Vagina (tissue), 2 donors: ENCODE measurements at regions not wholly inside any gene's neighbourhood (a gene's known extent, or its start where the extent isn't known, plus 50 kb on each side); places are given as distances from the start of the nearest gene placed in this dataset.
"Not testable (repeated sequence)": the region's sequence is repeated elsewhere in the genome, so short reads cannot be mapped to it uniquely, and the experiment has no call there.

ENCODE experiments used
- DNase-seq, 2 donors: peaks; one replicate each; pipeline ENCODE4 v3.0.0-alpha.2; 2017; ENCODE audit errors: extremely low spot score in 2 of 2
- H3K27ac ChIP-seq: fragments of 200-600 bp; sonication (generic); one replicate; pipeline ENCODE4 v1.5.1; 2019
- H3K27me3 ChIP-seq: fragments of 200-600 bp; sonication (generic); one replicate; pipeline ENCODE4 v1.5.1; 2019
- H3K36me3 ChIP-seq, 2 donors: fragments of 200-600 bp; sonication (generic); one replicate each; pipeline ENCODE4 v1.5.1; 2017 to 2019
- H3K4me1 ChIP-seq: fragments of 200-600 bp; sonication (generic); one replicate; pipeline ENCODE4 v1.5.1; 2019
- H3K4me3 ChIP-seq, 2 donors: fragments of 200-600 bp; sonication (generic); 1 replicate in 1 of 2; 2 replicates in 1 of 2; pipeline ENCODE4 v1.5.1; 2016 to 2019
- H3K9me3 ChIP-seq: fragments of 200-600 bp; sonication (generic); one replicate; pipeline ENCODE4 v1.5.1; 2019
- POLR2A ChIP-seq, 2 donors: fragments of 450-650 bp; IDR thresholded peaks; one replicate each; pipeline ENCODE4 v1.6.1; 2017; ENCODE audit warnings: antibody characterized with exemption in 2 of 2, mild to moderate bottlenecking in 2 of 2, moderate library complexity in 2 of 2
- POLR2AphosphoS5 ChIP-seq, 2 donors: sonication (generic); formaldehyde crosslinking; IDR thresholded peaks; one replicate each; pipeline ENCODE4 v1.9.0; 2017; ENCODE audit warnings: antibody characterized with exemption in 2 of 2, mild to moderate bottlenecking in 2 of 2, low read depth in 1 of 2; ENCODE audit not compliant: insufficient read depth in 1 of 2
- intact Hi-C: fragments of 100-400 bp; cut with DNase I; formaldehyde crosslinking; loops from one replicate; pipeline ENCODE4 v1.15.1; 2023
- TF ChIP-seq, protein P1 (sequence below), 3 experiments: fragments of 450-650 bp in 2 of 3; fragments of 200-600 bp in 1 of 3; sonication (generic) in 1 of 3; IDR thresholded peaks; one replicate each; pipeline ENCODE4 v1.5.1; 2017 to 2019; ENCODE audit warnings: antibody characterized with exemption in 3 of 3, mild to moderate bottlenecking in 2 of 3, moderate library complexity in 2 of 3

DNA sequence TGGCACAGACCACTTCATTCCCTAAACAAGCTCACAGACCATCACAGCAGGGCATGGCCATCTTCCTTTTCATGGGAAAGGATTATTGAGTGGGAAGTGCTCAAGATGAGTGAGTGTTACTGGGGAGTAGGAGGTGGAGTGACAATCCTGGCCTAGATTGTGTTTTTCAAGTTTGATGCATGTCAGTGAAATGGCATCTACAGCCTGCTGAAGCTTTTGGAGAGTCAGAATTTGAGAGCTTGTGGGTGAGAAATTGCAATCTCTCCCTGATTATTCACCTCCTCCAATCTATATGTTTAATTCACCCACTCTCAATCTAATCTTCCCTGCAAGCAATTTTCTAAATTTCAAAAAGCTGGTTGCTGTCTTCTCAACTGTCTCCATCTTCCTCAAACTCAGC is 156.1 kb upstream of the G2E3 start:
- Histone ChIP-seq H3K9me3 (no peaks in the 10 kb centered on the region), H3K4me1 (no peaks in the 10 kb centered on the region), H3K36me3 (no peaks in the 10 kb centered on the region), H3K4me3 (no peak overlapping the region), H3K27me3 (no peaks in the 10 kb centered on the region), H3K27ac (no peak overlapping the region)
- TF ChIP-seq, protein P1, sequence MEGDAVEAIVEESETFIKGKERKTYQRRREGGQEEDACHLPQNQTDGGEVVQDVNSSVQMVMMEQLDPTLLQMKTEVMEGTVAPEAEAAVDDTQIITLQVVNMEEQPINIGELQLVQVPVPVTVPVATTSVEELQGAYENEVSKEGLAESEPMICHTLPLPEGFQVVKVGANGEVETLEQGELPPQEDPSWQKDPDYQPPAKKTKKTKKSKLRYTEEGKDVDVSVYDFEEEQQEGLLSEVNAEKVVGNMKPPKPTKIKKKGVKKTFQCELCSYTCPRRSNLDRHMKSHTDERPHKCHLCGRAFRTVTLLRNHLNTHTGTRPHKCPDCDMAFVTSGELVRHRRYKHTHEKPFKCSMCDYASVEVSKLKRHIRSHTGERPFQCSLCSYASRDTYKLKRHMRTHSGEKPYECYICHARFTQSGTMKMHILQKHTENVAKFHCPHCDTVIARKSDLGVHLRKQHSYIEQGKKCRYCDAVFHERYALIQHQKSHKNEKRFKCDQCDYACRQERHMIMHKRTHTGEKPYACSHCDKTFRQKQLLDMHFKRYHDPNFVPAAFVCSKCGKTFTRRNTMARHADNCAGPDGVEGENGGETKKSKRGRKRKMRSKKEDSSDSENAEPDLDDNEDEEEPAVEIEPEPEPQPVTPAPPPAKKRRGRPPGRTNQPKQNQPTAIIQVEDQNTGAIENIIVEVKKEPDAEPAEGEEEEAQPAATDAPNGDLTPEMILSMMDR (IDR thresholded peaks at IDR 0.05) = no peak
- no peak for DNase-seq
- intact Hi-C loops = no loop called here

DNA sequence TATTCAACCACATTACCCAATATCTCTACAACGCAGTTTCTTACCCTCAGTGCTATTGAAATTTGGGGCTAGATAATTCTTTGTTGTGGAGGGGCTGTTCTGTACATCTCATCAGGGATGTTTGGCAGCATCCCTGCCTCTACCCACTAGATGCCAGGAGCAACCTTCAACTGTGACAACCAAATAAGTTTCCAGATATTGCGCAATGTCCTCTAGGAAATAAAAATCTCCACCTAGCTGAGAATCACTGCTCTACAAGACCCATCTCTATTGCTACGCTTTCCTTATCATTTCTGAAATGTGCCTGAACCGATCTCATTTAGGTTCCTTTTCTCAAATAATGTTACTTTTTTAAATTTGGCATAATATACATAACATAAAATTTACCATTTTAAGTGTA is 155.2 kb upstream of the G2E3 start:
- Histone ChIP-seq H3K9me3 (no peaks in the 10 kb centered on the region), H3K36me3 (no peaks in the 10 kb centered on the region), H3K4me1 (no peaks in the 10 kb centered on the region), H3K27ac (no peak overlapping the region), H3K27me3 (no peaks in the 10 kb centered on the region), H3K4me3 (no peak overlapping the region)
- TF ChIP-seq, protein P1 (IDR thresholded peaks at IDR 0.05) = no peak
- no peak for TF ChIP-seq POLR2A (IDR thresholded peaks at IDR 0.05)
- no peak for TF ChIP-seq POLR2AphosphoS5 (IDR thresholded peaks at IDR 0.05; ENCODE audit: insufficient read depth in 1 of 2, low read depth in 1 of 2)
- no peak for DNase-seq
- intact Hi-C loops = no loop called here

DNA sequence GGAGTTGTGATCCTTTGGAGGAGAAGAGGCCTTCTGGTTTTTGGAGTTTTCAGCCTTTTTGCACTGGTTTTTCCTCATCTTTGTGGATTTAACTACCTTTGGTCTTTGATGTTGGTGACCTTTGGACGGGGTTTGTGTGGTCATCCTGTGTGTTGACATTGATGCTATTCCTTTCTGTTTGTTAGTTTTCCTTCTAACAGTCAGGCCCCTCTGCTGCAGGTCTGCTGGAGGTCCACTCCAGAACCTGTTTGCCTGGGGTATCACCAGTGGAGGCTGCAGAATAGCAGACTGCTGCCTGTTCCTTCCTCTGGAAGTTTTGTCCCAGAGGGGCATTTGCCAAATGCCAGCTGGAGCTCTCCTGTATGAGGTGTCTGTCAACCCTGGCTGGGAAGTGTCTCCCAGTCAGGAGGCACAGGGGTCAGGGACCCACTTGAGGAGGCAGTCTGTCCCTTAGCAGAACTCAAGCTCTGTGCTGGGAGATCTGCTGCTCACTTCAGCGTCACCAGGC is 149.4 kb upstream of the G2E3 start:
- H3K36me3 ChIP-seq, H3K4me1 ChIP-seq, H3K27me3 ChIP-seq, H3K27ac ChIP-seq, intact Hi-C loops, H3K9me3 ChIP-seq, DNase-seq, H3K4me3 ChIP-seq: not testable (repeated sequence)

DNA sequence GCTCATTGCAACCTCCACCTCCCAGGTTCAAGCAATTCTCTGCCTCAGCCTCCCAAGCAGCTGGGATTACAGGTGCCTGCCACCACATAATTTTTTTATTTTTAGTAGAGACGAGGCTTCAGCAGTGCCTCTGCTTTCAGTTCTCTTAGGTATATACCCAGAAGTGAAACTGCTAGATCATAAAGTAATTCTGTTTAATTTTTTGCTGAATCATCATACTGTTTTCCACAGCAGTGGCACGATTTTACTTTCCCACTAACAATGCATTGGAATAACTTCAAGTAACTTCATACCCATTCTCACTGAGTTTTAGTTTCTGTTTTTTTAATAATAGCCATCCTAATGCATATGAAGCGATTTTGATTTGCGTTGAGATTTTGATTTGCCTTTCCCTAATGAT is 148.0 kb upstream of the G2E3 start:
- TF ChIP-seq, protein P1 (IDR thresholded peaks at IDR 0.05) = no peak
- TF ChIP-seq POLR2A (IDR thresholded peaks at IDR 0.05) (no peak), POLR2AphosphoS5 (IDR thresholded peaks at IDR 0.05; ENCODE audit: insufficient read depth in 1 of 2, low read depth in 1 of 2) (no peak)
- intact Hi-C loops = no loop called here
- H3K27ac ChIP-seq = no peak overlapping the region
- H3K4me1 ChIP-seq = no peaks in the 10 kb centered on the region
- no peak for DNase-seq
- no peaks in the 10 kb centered on the region for H3K36me3 ChIP-seq
- H3K9me3 ChIP-seq = no peaks in the 10 kb centered on the region
- no peaks in the 10 kb centered on the region for H3K27me3 ChIP-seq
- H3K4me3 ChIP-seq = no peak overlapping the region

DNA sequence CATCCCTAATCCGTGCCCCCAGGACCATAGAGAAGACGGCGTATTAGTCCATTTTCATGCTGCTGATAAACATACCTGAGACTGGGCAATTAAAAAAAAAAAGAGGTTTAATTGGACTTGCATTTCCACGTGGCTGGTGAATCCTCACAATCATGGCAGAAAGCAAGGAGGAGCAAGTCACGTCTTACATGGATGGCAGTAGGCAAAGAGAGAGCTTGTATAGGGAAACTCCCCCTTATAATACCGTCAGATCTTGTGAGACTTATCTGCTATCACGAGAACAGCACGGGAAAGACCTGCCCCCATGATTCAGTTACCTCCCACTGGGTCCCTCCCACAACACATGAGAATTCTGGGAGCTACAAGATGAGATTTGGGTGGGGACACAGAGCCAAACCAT is 145.8 kb upstream of the G2E3 start:
- DNase-seq, intact Hi-C loops, H3K27me3 ChIP-seq, H3K9me3 ChIP-seq, H3K36me3 ChIP-seq, H3K4me1 ChIP-seq, H3K27ac ChIP-seq, H3K4me3 ChIP-seq: not testable (repeated sequence)

DNA sequence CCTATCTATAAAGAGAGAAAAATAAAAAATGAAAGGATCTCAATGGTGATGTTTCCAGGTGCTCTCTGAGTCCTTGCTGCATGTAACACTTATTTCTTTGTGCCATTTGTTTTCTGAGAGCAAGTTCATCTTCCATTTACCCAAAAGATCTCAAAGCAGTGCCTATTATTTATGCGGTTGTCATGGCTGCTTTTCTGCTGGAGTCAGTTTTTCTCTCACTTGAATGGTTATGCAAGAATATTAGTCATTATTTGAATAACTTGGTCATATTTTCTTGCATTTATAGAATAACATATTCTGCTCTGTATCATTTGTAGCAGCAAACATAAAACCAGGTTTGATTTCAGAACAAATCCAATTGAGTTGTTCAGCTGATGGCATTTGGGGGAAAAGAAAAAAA is 141.8 kb upstream of the G2E3 start:
- TF ChIP-seq, protein P1 (IDR thresholded peaks at IDR 0.05) = no peak
- TF ChIP-seq POLR2A (IDR thresholded peaks at IDR 0.05) (no peak), POLR2AphosphoS5 (IDR thresholded peaks at IDR 0.05; ENCODE audit: insufficient read depth in 1 of 2, low read depth in 1 of 2) (no peak)
- Histone ChIP-seq H3K36me3 (no peaks in the 10 kb centered on the region), H3K27ac (no peak overlapping the region), H3K27me3 (no peaks in the 10 kb centered on the region), H3K9me3 (no peaks in the 10 kb centered on the region), H3K4me3 (no peak overlapping the region), H3K4me1 (no peaks in the 10 kb centered on the region)
- DNase-seq = no peak
- intact Hi-C loops = no loop called here
